ENCODE measurements at regions not wholly inside any gene's neighbourhood (a gene's known extent, or its start where the extent isn't known, plus 50 kb on each side); places are given as distances from the start of the nearest gene placed in this dataset.

- TF ChIP-seq CTCF (IDR thresholded peaks at IDR 0.05) (no peak), EP300 (IDR thresholded peaks at IDR 0.05) (no peak), POLR2AphosphoS5 (IDR thresholded peaks at IDR 0.05) (no peak), POLR2A (IDR thresholded peaks at IDR 0.05; ENCODE audit: low read depth) (no peak)
Measured at GRCh38 chr3:128548021-128548420, 55.0 kb upstream of the GATA2 start.

Measured in esophagus muscularis mucosa (tissue), 4 donors.